ENCODE measurements at regions not wholly inside any gene's neighbourhood (a gene's known extent, or its start where the extent isn't known, plus 50 kb on each side); places are given as distances from the start of the nearest gene placed in this dataset.
A peak's percentile ranks its signal among the peaks of the same experiment; 100 is the strongest.
"Not testable (repeated sequence)": the region's sequence is repeated elsewhere in the genome, so short reads cannot be mapped to it uniquely, and the experiment has no call there.

DNA sequence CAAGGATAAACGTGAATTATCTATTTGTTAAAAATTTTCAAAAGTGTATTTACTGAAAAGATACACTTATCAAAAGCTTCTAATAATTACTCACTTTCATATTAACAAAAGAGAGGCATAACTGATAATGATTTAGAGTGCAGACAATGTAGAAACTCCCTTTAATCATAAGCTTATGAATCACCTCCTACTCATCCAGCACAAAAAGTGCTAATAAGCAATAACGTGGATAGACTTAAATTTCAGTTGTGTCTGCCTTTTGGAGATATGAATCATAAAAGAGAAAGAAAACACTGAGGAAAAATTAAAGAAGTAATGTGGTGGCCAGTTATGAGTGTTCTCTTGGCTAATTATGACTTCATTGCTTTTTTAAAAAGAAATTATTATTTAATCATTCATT is 827.6 kb upstream of the B3GALT2 start:
- Histone ChIP-seq H3K36me3 (no peaks in the 10 kb centered on the region), H3K27me3 (replicated peaks) (no peaks in the 10 kb centered on the region), H3K4me3 (no peak overlapping the region), H3K27ac (no peak overlapping the region), H3K4me1 (replicated peaks) (no peaks in the 10 kb centered on the region), H3K9me3 (replicated peaks) (no peaks in the 10 kb centered on the region)
- DNase-seq (ENCODE audit: low read depth in 1 of 2, low spot score in 2 of 2), result no peak

DNA sequence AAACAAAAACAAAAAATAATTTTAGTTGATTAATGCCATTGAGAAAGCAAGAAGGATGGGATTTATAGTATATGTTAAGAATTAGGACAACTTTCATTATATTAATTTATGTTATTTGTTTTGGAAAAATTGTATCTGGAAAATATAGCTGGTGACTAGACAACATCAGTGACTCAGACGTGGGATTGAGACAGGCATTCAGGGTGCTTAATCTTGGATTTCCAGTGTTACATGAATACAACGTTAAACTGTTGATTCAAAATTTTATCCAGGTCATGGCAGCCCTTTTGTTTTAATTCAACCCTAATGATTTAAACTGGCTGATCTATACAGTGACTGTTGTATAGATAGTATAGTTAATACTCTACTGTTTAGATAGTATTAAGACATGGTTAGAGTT is 827.1 kb upstream of the B3GALT2 start:
- no peak for DNase-seq (ENCODE audit: low read depth in 1 of 2, low spot score in 2 of 2)
- H3K27me3 ChIP-seq (replicated peaks), result no peaks in the 10 kb centered on the region

DNA sequence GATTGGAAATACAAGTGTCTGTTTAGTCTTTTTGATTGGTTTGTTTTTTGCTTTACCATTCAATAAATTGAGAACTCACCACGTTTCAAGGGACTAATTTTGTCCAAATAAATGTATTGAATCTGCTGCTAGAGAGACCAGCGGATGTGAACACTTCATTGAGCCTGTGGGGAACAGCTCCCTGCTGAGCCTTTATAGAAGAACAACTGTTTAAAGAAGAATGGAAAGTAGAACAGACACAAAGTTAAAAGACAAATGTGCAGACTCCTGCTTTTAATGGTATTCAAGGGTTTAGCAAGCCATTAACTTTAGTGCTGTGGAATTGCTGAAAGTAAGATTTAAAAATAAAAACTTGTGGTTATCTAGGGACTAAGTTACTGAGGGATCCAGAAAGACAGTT is 817.7 kb upstream of the B3GALT2 start:
- no peak overlapping the region for H3K27ac ChIP-seq
- no peaks in the 10 kb centered on the region for H3K4me1 ChIP-seq (replicated peaks)
- H3K27me3 ChIP-seq (replicated peaks), result no peaks in the 10 kb centered on the region
- H3K4me3 ChIP-seq, result no peak overlapping the region
- no peaks in the 10 kb centered on the region for H3K9me3 ChIP-seq (replicated peaks)
- no peak for DNase-seq (ENCODE audit: low read depth in 1 of 2, low spot score in 2 of 2)
- H3K36me3 ChIP-seq, result no peaks in the 10 kb centered on the region

More for the DNA sequence above, 827.1 kb upstream of the B3GALT2 start:
- no peak overlapping the region for H3K4me3 ChIP-seq
- no peaks in the 10 kb centered on the region for H3K4me1 ChIP-seq (replicated peaks)
- H3K36me3 ChIP-seq, result no peaks in the 10 kb centered on the region
- H3K27ac ChIP-seq, result no peak overlapping the region
- H3K9me3 ChIP-seq (replicated peaks), result no peaks in the 10 kb centered on the region

DNA sequence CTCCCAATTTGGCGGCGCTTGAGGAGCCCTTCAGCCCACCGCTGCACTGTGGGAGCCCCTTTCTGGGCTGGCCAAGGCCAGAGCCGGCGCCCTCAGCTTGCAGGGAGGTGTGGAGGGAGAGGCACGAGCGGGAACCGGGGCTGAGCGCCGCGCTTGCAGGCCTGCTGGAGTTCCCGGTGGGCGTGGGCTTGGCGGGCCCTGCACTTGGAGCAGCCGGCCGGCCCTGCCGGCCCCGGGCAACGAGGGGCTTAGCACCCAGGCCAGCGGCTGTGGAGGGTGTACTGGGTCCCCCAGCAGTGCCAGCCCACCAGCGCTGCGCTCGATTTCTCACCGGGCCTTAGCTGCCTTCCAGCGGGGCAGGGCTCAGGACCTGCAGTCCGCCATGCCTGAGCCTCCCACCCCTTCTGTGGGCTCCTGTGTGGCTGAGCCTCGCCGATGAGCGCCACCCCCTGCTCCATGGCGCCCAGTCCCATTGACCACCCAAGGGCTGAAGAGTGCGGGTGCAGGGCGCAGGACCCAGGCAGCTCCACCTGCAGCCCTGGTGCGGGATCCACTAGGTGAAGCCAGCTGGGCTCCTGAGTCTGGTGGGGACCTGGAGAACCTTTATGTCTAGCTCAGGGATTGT is 815.4 kb upstream of the B3GALT2 start:
- not testable (repeated sequence) for H3K4me3 ChIP-seq; H3K36me3 ChIP-seq; DNase-seq (ENCODE audit: low read depth in 1 of 2, low spot score in 2 of 2); H3K9me3 ChIP-seq (replicated peaks); H3K27ac ChIP-seq; H3K4me1 ChIP-seq (replicated peaks); H3K27me3 ChIP-seq (replicated peaks)

DNA sequence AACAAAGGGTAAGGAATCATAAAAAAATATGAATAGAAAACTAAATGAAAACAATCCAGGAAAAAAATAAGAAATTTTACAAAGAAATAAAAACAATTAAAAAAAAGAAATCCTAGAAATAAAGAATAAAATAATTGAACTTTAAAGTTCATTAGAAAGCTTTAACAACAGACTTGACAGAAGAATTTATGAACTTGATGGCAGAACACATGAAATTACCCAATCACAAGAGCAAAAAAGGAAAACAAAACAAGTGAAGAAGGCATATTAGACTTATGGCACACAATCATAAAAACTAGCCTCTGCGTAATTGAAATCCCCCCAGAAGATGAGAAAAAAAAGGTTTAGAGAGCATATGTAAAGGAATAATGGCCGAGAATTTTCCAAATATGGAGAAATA is 802.5 kb upstream of the B3GALT2 start:
- H3K27me3 ChIP-seq (replicated peaks), result no peaks in the 10 kb centered on the region
- H3K4me1 ChIP-seq (replicated peaks), result no peaks in the 10 kb centered on the region
- no peak for DNase-seq (ENCODE audit: low read depth in 1 of 2, low spot score in 2 of 2)
- no peaks in the 10 kb centered on the region for H3K36me3 ChIP-seq
- no peak overlapping the region for H3K4me3 ChIP-seq
- H3K27ac ChIP-seq, result no peak overlapping the region
- no peaks in the 10 kb centered on the region; the same call in 1 of the 2 replicates for H3K9me3 ChIP-seq (replicated peaks)

DNA sequence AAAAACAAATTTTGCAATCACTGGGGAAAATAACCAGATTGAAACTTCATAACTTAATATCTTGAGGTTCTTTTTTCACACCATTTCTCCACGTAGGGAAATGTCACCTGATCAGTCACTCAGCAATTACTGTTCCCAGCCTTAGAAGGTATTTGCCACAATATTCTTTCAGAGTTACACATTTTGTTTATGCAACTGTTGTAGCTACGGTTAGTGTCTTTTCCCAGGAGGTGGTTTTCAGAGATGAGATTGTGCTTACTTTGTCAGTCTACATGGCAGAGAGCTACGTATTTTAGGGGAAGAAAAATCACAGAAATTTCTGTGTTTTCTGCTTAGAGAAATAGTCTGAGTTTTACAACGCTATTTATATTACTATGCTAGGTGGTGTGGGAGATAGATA is 792.8 kb upstream of the B3GALT2 start:
- H3K27me3 ChIP-seq (replicated peaks), result no peaks in the 10 kb centered on the region
- no peak overlapping the region for H3K4me3 ChIP-seq
- no peaks in the 10 kb centered on the region for H3K36me3 ChIP-seq
- H3K27ac ChIP-seq, result no peak overlapping the region
- DNase-seq (ENCODE audit: low read depth in 1 of 2, low spot score in 2 of 2), result no peak
- H3K4me1 ChIP-seq (replicated peaks), result no peaks in the 10 kb centered on the region
- H3K9me3 ChIP-seq (replicated peaks), result no peaks in the 10 kb centered on the region

DNA sequence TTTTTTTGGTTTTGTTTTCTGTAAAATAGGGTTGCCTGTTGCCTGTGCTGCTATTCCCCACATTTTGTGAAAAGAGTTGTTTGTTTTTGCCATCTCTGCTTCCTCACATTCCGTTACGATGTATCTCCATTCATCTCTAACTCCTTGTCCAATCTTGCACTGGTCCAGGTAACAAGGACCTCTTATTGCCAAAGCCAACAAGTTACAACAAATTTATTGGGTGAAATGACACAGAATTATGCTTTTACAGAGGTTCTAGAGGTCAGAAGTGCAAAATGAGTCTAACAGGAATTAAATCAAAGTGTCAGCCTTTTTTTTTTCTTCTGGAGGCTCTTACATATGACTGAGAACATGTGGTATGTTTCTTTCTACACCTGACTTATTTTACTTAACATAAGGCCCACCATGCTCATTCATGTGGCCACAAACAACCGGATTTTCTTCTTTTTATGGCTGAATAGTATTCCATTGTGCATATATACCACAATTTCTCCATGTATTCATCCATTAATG is 787.9 kb upstream of the B3GALT2 start:
- Histone ChIP-seq H3K27ac (no peak overlapping the region), H3K9me3 (replicated peaks) (no peaks in the 10 kb centered on the region), H3K4me1 (replicated peaks) (peaks cover 7% of the 10 kb centered on the region), H3K36me3 (no peaks in the 10 kb centered on the region), H3K27me3 (replicated peaks) (no peaks in the 10 kb centered on the region), H3K4me3 (no peak overlapping the region)
- no peak for DNase-seq (ENCODE audit: low read depth in 1 of 2, low spot score in 2 of 2)

DNA sequence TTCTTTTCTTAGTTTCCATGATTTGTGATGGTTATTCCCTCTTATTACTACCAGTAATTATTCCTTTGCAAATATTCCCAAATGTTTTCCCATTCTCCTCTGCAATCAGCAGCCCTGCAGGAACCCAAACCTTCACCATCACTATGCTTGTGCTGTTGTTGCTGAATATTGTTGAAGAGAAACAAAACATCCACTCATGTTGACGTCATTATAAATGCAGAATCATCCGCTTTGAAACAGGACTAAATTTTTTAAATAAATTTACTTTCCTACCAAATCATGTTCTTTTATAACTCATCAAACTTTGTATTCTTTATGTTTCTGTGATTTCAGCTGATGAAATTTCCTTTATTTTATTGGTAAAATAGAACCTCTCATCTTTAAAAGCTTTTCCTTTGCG is 787.0 kb upstream of the B3GALT2 start:
- Histone ChIP-seq H3K27me3 (replicated peaks) (no peaks in the 10 kb centered on the region), H3K4me3 (no peak overlapping the region), H3K27ac (no peak overlapping the region), H3K36me3 (no peaks in the 10 kb centered on the region), H3K9me3 (replicated peaks) (no peaks in the 10 kb centered on the region), H3K4me1 (replicated peaks) (peaks cover 7% of the 10 kb centered on the region)
- DNase-seq (ENCODE audit: low read depth in 1 of 2, low spot score in 2 of 2), result no peak

DNA sequence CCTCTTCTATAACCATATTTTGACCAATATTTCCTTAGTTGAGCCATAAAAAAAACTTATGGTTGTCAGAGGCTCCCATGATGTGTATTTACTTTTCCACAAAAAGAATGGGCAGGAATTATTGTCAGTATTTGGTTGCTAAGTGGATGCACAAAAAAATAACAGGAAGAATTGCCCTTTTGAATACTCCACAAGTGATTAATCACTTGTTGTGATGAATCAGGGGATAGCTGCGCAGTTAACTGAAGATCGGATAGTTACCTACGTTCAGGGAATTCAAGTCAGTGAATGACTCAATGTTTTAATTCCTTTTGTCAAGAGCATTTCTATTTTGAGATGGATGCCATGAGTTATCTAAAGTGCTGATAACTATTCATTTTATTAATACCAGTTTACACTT is 785.2 kb upstream of the B3GALT2 start:
- Histone ChIP-seq H3K9me3 (replicated peaks) (no peaks in the 10 kb centered on the region), H3K27me3 (replicated peaks) (no peaks in the 10 kb centered on the region), H3K27ac (peak overlapping the region; percentile 83), H3K36me3 (no peaks in the 10 kb centered on the region), H3K4me3 (no peak overlapping the region), H3K4me1 (replicated peaks) (peaks cover 7% of the 10 kb centered on the region)
- DNase-seq (ENCODE audit: low read depth in 1 of 2, low spot score in 2 of 2), result peak; percentile 44

DNA sequence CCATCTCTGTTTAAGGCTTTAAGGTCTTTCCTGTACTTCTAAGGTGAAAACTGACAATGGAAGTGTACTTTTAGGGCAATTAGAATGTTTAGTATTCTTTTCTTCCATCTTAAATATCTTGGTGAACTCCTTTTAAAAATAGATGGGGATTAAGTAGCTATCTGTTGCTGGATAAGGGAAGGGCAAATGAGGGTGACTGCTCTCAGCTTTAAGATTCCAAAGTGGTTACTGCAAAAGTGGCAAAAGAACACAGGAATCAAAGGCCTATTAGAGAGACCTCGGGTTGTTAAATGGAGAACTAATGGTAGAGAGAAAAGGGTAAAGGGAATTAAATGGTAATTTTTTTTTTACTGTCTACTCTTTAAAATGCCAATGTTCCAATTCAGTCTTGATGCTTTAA is 774.1 kb upstream of the B3GALT2 start:
- Histone ChIP-seq H3K4me1 (replicated peaks) (no peaks in the 10 kb centered on the region), H3K27me3 (replicated peaks) (no peaks in the 10 kb centered on the region), H3K36me3 (no peaks in the 10 kb centered on the region; the same call in 1 of the 2 replicates), H3K27ac (no peak overlapping the region), H3K9me3 (replicated peaks) (0 out of 2 replicates have a peak, but pooled peaks cover 2% of the 10 kb centered on the region), H3K4me3 (no peak overlapping the region)
- no peak for DNase-seq (ENCODE audit: low read depth in 1 of 2, low spot score in 2 of 2)

DNA sequence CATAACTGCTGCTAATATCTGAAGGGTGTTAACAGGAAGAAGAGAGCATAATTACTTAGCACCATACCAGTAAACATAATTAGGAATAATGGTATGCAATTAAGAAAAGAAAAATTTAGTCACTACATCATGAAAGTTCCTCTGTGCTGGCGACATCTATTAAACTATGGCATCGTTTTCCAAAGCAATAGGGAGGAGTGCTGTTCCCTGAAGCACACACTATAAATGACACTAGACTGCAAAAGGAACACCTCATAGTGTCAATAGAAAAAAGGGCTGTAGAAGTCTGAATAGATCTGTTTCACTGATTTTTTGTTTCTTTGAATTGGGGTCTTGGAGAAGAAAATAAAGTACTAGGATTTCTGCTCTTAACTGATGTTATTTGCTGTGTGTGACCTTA is 773.6 kb upstream of the B3GALT2 start:
- 0 out of 2 replicates have a peak, but pooled peaks cover 2% of the 10 kb centered on the region for H3K9me3 ChIP-seq (replicated peaks)
- H3K36me3 ChIP-seq, result no peaks in the 10 kb centered on the region; the same call in 1 of the 2 replicates
- H3K27me3 ChIP-seq (replicated peaks), result no peaks in the 10 kb centered on the region
- no peak for DNase-seq (ENCODE audit: low read depth in 1 of 2, low spot score in 2 of 2)
- H3K4me3 ChIP-seq, result no peak overlapping the region
- no peaks in the 10 kb centered on the region for H3K4me1 ChIP-seq (replicated peaks)
- H3K27ac ChIP-seq, result no peak overlapping the region

DNA sequence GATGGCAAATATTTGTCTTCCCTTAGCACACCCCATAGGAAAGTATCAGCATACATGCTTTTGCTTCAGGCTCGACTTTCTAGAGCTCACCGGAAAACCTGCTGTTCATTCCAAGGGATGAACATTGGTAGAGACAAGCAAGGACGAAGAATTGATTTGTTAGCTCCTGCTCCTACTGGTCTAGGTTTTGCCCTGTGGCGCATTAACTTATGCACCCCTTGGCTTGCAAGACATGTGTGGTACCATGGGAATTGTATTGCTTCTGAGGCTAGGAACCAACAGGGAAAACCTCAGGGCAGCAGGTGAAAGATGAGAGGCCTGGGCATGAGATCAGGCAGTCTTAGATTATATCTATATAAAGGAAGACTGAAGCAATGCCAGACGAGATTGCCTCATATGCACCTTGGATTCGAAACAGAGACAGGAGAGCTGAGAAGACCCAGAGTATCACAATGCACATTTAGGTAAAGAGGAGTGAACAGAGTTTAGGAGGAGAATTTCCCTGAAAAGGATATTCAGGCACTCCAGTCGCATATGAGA is 771.2 kb upstream of the B3GALT2 start:
- Histone ChIP-seq H3K9me3 (replicated peaks) (0 out of 2 replicates have a peak, but pooled peaks cover 2% of the 10 kb centered on the region), H3K4me1 (replicated peaks) (no peaks in the 10 kb centered on the region), H3K4me3 (no peak overlapping the region), H3K27ac (no peak overlapping the region), H3K27me3 (replicated peaks) (no peaks in the 10 kb centered on the region), H3K36me3 (no peaks in the 10 kb centered on the region; the same call in 1 of the 2 replicates)
- no peak for DNase-seq (ENCODE audit: low read depth in 1 of 2, low spot score in 2 of 2)

DNA sequence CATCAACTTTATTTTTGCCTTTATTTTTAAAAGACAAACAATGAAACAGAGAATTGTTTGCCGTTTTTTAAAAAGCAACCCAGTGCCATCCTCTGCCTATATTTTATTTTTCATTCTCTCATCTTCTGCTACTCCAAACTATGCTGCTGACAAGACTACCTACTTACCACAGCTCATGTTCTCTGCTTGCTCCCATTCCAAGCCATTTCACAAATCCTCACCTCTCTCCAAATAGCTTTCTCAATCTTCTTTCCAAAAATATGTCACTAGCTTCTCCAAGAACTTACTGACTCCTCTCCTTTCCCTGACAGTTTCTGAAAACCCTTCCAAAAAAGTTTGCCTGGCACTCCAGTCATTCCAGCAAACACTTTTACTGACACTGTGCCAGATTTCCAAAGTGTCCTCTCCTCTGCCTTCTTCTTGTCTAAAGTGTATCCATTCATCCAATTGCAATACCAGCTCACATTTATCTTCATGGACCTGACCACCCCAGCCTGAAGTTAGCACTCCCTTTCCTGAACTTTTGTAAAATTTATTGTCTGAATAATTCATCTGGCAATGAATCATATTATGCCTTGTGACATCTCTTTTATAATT is 766.5 kb upstream of the B3GALT2 start:
- no peaks in the 10 kb centered on the region for H3K27me3 ChIP-seq (replicated peaks)
- no peak overlapping the region for H3K4me3 ChIP-seq
- DNase-seq (ENCODE audit: low read depth in 1 of 2, low spot score in 2 of 2), result no peak
- H3K9me3 ChIP-seq (replicated peaks), result 0 out of 2 replicates have a peak, but pooled peaks cover 2% of the 10 kb centered on the region
- H3K27ac ChIP-seq, result no peak overlapping the region
- H3K4me1 ChIP-seq (replicated peaks), result no peaks in the 10 kb centered on the region
- no peaks in the 10 kb centered on the region for H3K36me3 ChIP-seq

DNA sequence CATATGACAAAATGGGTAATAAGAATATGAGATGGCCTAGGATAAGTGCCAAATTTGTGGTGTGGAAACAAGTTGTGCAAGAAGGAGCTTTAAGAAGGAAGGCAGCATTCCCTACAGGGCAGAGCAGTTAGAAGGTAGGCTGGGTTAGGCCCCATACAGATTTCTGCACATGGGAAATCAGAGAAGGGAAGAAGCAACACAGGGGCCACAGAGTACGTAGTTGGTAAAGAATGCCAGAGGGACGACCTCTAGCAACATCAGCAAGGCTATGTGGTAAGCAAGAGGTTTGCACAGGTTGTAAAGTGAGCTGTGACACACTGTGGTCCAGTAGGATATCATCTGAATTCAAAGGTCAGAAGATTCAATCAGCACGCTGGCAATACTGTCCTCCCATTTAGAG is 765.6 kb upstream of the B3GALT2 start:
- Histone ChIP-seq H3K4me3 (no peak overlapping the region), H3K27ac (no peak overlapping the region), H3K27me3 (replicated peaks) (no peaks in the 10 kb centered on the region), H3K4me1 (replicated peaks) (no peaks in the 10 kb centered on the region), H3K36me3 (no peaks in the 10 kb centered on the region), H3K9me3 (replicated peaks) (0 out of 2 replicates have a peak, but pooled peaks cover 2% of the 10 kb centered on the region)
- no peak for DNase-seq (ENCODE audit: low read depth in 1 of 2, low spot score in 2 of 2)

Measured in SJSA1 (cell line).